Fibroblast of lung (primary cell): ENCODE measurements at regions not wholly inside any gene's neighbourhood (a gene's known extent, or its start where the extent isn't known, plus 50 kb on each side); places are given as distances from the start of the nearest gene placed in this dataset.

Source experiments
- DNase-seq, 2 donors: peaks; one replicate each; pipeline versions ENCODE4 v3.0.0 to v3.0.0-alpha.2; 2010; ENCODE audit warnings: low read depth in 2 of 2
- H2AFZ ChIP-seq: 2 replicates; pipeline ENCODE4 v1.5.1; 2012; ENCODE audit warnings: low read length, control low read depth, inconsistent platforms
- H3K27ac ChIP-seq: 2 replicates; pipeline ENCODE4 v1.5.1; 2011; ENCODE audit warnings: low read length, control low read depth; ENCODE audit not compliant: insufficient read depth
- H3K27me3 ChIP-seq: 2 replicates; pipeline ENCODE4 v1.5.1; 2011; ENCODE audit warnings: mild to moderate bottlenecking, low read length; ENCODE audit not compliant: control insufficient read depth, insufficient read depth
- H3K36me3 ChIP-seq: 2 replicates; pipeline ENCODE4 v1.5.1; 2011; ENCODE audit warnings: low read length; ENCODE audit not compliant: control insufficient read depth, insufficient read depth
- H3K4me1 ChIP-seq: 2 replicates; pipeline ENCODE4 v1.5.1; 2011; ENCODE audit warnings: low read length; ENCODE audit not compliant: control insufficient read depth, insufficient read depth; ENCODE audit errors: extremely low read depth
- H3K4me2 ChIP-seq: 2 replicates; pipeline ENCODE4 v1.5.1; 2011; ENCODE audit warnings: low read length, control low read depth; ENCODE audit not compliant: insufficient read depth; ENCODE audit errors: extremely low read depth
- H3K4me3 ChIP-seq, 4 experiments: fragments of 200-600 bp in 1 of 4; sonication (generic) in 1 of 4; replicated peaks in 1 of 4; 2 replicates each; pipeline ENCODE4 v1.5.1; 2011 to 2016; ENCODE audit warnings: low read length in 4 of 4, low read depth in 3 of 4, mild to moderate bottlenecking in 3 of 4, control low read depth in 2 of 4, inconsistent platforms in 1 of 4, mixed read lengths in 1 of 4; ENCODE audit not compliant: insufficient read depth in 1 of 4; ENCODE audit errors: control extremely low read depth in 1 of 4
- H3K79me2 ChIP-seq: 2 replicates; pipeline ENCODE4 v1.5.1; 2012; ENCODE audit warnings: mild to moderate bottlenecking, low read length, inconsistent platforms; ENCODE audit not compliant: control insufficient read depth, insufficient read depth
- H3K9ac ChIP-seq: 2 replicates; pipeline ENCODE4 v1.5.1; 2011; ENCODE audit warnings: mild to moderate bottlenecking, low read length, control low read depth; ENCODE audit not compliant: insufficient read depth
- H3K9me3 ChIP-seq: 2 replicates; pipeline ENCODE4 v1.5.1; 2012; ENCODE audit warnings: low read depth, low read length; ENCODE audit not compliant: control insufficient read depth, insufficient read depth
- H4K20me1 ChIP-seq: 2 replicates; pipeline ENCODE4 v1.5.1; 2011; ENCODE audit warnings: low read length; ENCODE audit not compliant: control insufficient read depth, insufficient read depth; ENCODE audit errors: extremely low read depth
- CTCF ChIP-seq, 2 donors: IDR thresholded peaks in 1 of 2; conservative IDR thresholded peaks in 1 of 2; 1 replicate in 1 of 2; 2 replicates in 1 of 2; pipeline ENCODE4 v1.5.1; 2011 to 2012; ENCODE audit warnings: low read length in 2 of 2, control low read depth in 1 of 2, inconsistent platforms in 1 of 2, low read depth in 1 of 2, mild to moderate bottlenecking in 1 of 2
- EZH2 ChIP-seq: IDR thresholded peaks from 2 replicates; pipeline ENCODE4 v1.5.1; 2012; ENCODE audit warnings: low read length, control low read depth, mild to moderate bottlenecking; ENCODE audit errors: missing control alignments

GRCh38 chr2:89845532-89845931, 1154.1 kb downstream of the RPIA start:
- H3K4me2 ChIP-seq = no peak overlapping the region
- no peaks in the 10 kb centered on the region for H3K27me3 ChIP-seq
- H2AFZ ChIP-seq = no peak overlapping the region
- H3K79me2 ChIP-seq = no peaks in the 10 kb centered on the region
- no peak overlapping the region for H3K27ac ChIP-seq
- DNase-seq = no peak
- H3K36me3 ChIP-seq = no peaks in the 10 kb centered on the region
- H3K4me3 ChIP-seq = no peak overlapping the region
- no peaks in the 10 kb centered on the region for H4K20me1 ChIP-seq
- H3K4me1 ChIP-seq = no peaks in the 10 kb centered on the region
- TF ChIP-seq CTCF (conservative IDR thresholded peaks at IDR 0.05 in 1 of 2, IDR thresholded peaks at IDR 0.05 in 1 of 2; ENCODE audit: low read depth in 1 of 2, low read length in 2 of 2) (no peak), EZH2 (no peak)
- no peak overlapping the region for H3K9ac ChIP-seq
- no peaks in the 10 kb centered on the region for H3K9me3 ChIP-seq

- TF ChIP-seq EZH2 (no peak), CTCF (conservative IDR thresholded peaks at IDR 0.05 in 1 of 2, IDR thresholded peaks at IDR 0.05 in 1 of 2; ENCODE audit: low read depth in 1 of 2, low read length in 2 of 2) (no peak)
- H3K9me3 ChIP-seq = no peaks in the 10 kb centered on the region
Measured at GRCh38 chr2:89848114-89848513, 1156.6 kb downstream of the RPIA start.

GRCh38 chr2:89848763-89849368, 1157.4 kb downstream of the RPIA start:
- H2AFZ ChIP-seq = no peak overlapping the region
- H3K4me1 ChIP-seq = no peaks in the 10 kb centered on the region
- H3K9ac ChIP-seq = no peak overlapping the region
- no peaks in the 10 kb centered on the region for H3K79me2 ChIP-seq
- H3K4me2 ChIP-seq = no peak overlapping the region
- no peaks in the 10 kb centered on the region for H4K20me1 ChIP-seq
- no peaks in the 10 kb centered on the region for H3K27me3 ChIP-seq
- H3K36me3 ChIP-seq = no peaks in the 10 kb centered on the region
- H3K4me3 ChIP-seq = no peak overlapping the region
- no peak overlapping the region for H3K27ac ChIP-seq
- TF ChIP-seq CTCF (conservative IDR thresholded peaks at IDR 0.05 in 1 of 2, IDR thresholded peaks at IDR 0.05 in 1 of 2; ENCODE audit: low read depth in 1 of 2, low read length in 2 of 2) = no peak
- TF ChIP-seq EZH2 = no peak
- DNase-seq = no peak
- no peaks in the 10 kb centered on the region for H3K9me3 ChIP-seq

More at GRCh38 chr2:89848114-89848513, 1156.6 kb downstream of the RPIA start:
- H3K27me3 ChIP-seq = no peaks in the 10 kb centered on the region
- no peak overlapping the region for H2AFZ ChIP-seq
- no peak overlapping the region for H3K4me2 ChIP-seq
- no peak overlapping the region for H3K9ac ChIP-seq
- no peaks in the 10 kb centered on the region for H3K36me3 ChIP-seq
- H3K79me2 ChIP-seq = no peaks in the 10 kb centered on the region
- H3K4me3 ChIP-seq = no peak overlapping the region
- H4K20me1 ChIP-seq = no peaks in the 10 kb centered on the region
- DNase-seq = no peak
- H3K4me1 ChIP-seq = no peaks in the 10 kb centered on the region
- no peak overlapping the region for H3K27ac ChIP-seq
